Superior temporal gyrus (tissue), 1 donor: ENCODE measurements at regions not wholly inside any gene's neighbourhood (a gene's known extent, or its start where the extent isn't known, plus 50 kb on each side); places are given as distances from the start of the nearest gene placed in this dataset.

Experiments
- DNase-seq: peaks from one replicate; pipeline ENCODE4 v3.0.0-alpha.2; 2016; ENCODE audit errors: extremely low spot score

GRCh38 chr13:80132741-80133601 lies 208.0 kb downstream of the SPRY2 start:
- peak; percentile 93 for DNase-seq

- peak; percentile 91 for DNase-seq
Measured at GRCh38 chr13:80131204-80131603, 209.7 kb downstream of the SPRY2 start.

GRCh38 chr13:80126389-80127068 lies 214.4 kb downstream of the SPRY2 start:
- no peak for DNase-seq

- no peak for DNase-seq
Measured at GRCh38 chr13:80123945-80124344, 217.0 kb downstream of the SPRY2 start.

- DNase-seq, result no peak
Measured at GRCh38 chr13:80121038-80121437, 219.9 kb downstream of the SPRY2 start.

- peak; percentile 66 for DNase-seq
Measured at GRCh38 chr13:80118506-80118905, 222.4 kb downstream of the SPRY2 start.

- DNase-seq, result no peak
Measured at GRCh38 chr13:80118099-80118498, 222.8 kb downstream of the SPRY2 start.

GRCh38 chr13:80117515-80117914 lies 223.4 kb downstream of the SPRY2 start:
- DNase-seq, result no peak

- DNase-seq, result peak; percentile 55
Measured at GRCh38 chr13:80116107-80116506, 224.8 kb downstream of the SPRY2 start.

GRCh38 chr13:80115616-80116015 lies 225.3 kb downstream of the SPRY2 start:
- DNase-seq, result no peak

- no peak for DNase-seq
Measured at GRCh38 chr13:80113714-80114454, 227.0 kb downstream of the SPRY2 start.

GRCh38 chr13:80109303-80109702 lies 231.6 kb downstream of the SPRY2 start:
- DNase-seq, result no peak

- DNase-seq, result no peak
Measured at GRCh38 chr13:80105350-80105749, 235.6 kb downstream of the SPRY2 start.

- DNase-seq, result no peak
Measured at GRCh38 chr13:80101040-80101439, 239.9 kb downstream of the SPRY2 start.

GRCh38 chr13:80100636-80101035 lies 240.3 kb downstream of the SPRY2 start:
- no peak for DNase-seq

GRCh38 chr13:80097561-80097960 lies 243.4 kb downstream of the SPRY2 start:
- DNase-seq, result no peak

GRCh38 chr13:80096383-80096782 lies 244.5 kb downstream of the SPRY2 start:
- no peak for DNase-seq

GRCh38 chr13:80094526-80094925 lies 246.4 kb downstream of the SPRY2 start:
- DNase-seq, result no peak

- DNase-seq, result no peak
Measured at GRCh38 chr13:80093888-80094287, 247.0 kb downstream of the SPRY2 start.

GRCh38 chr13:80086304-80086721 lies 254.6 kb downstream of the SPRY2 start:
- DNase-seq, result no peak

GRCh38 chr13:80083853-80084676 lies 256.9 kb downstream of the SPRY2 start:
- no peak for DNase-seq
